GM23338 (cell line): ENCODE measurements at regions not wholly inside any gene's neighbourhood (a gene's known extent, or its start where the extent isn't known, plus 50 kb on each side); places are given as distances from the start of the nearest gene placed in this dataset.

Experiments used
- ATAC-seq: fragments of 200-7000 bp; cut with Tn5 transposase; 3 replicates; pipeline ENCODE4 v1.9.1; 2020
- DNase-seq: peaks from one replicate; pipeline ENCODE4 v3.0.0-alpha.2; 2015; ENCODE audit warnings: low spot score
- H2AFZ ChIP-seq: fragments of 200-600 bp; sonication (generic); 2 replicates; pipeline ENCODE4 v1.8.0; 2016; ENCODE audit warnings: antibody characterized with exemption, mild to moderate bottlenecking, moderate library complexity
- H3F3A ChIP-seq: fragments of 200-600 bp; sonication (generic); replicated peaks from 2 replicates; pipeline ENCODE4 v1.8.0; 2017; ENCODE audit warnings: antibody characterized with exemption, mixed run types, low read depth
- H3K27ac ChIP-seq: fragments of 200-600 bp; sonication (generic); 2 replicates; pipeline ENCODE4 v1.6.1; 2016; ENCODE audit warnings: low read depth
- H3K27me3 ChIP-seq: fragments of 200-600 bp; sonication (generic); 2 replicates; pipeline ENCODE4 v1.8.0; 2016; ENCODE audit warnings: mild to moderate bottlenecking, mixed run types, moderate library complexity; ENCODE audit not compliant: insufficient read depth
- H3K36me3 ChIP-seq: fragments of 200-600 bp; sonication (generic); 2 replicates; pipeline ENCODE4 v1.8.0; 2016; ENCODE audit warnings: mild to moderate bottlenecking; ENCODE audit not compliant: insufficient read depth
- H3K4me1 ChIP-seq: fragments of 200-600 bp; sonication (generic); 2 replicates; pipeline ENCODE4 v1.8.0; 2016; ENCODE audit warnings: mild to moderate bottlenecking, moderate library complexity; ENCODE audit not compliant: insufficient read depth
- H3K4me2 ChIP-seq: fragments of 200-600 bp; sonication (generic); 2 replicates; pipeline ENCODE4 v1.7.1; 2017; ENCODE audit warnings: mixed run types
- H3K4me3 ChIP-seq: fragments of 200-600 bp; sonication (generic); 2 replicates; pipeline ENCODE4 v1.6.1; 2016; ENCODE audit warnings: mixed run types
- H3K79me2 ChIP-seq: fragments of 200-600 bp; sonication (generic); replicated peaks from 2 replicates; pipeline ENCODE4 v1.8.0; 2017; ENCODE audit warnings: mild to moderate bottlenecking; ENCODE audit not compliant: insufficient read depth
- H3K9me2 ChIP-seq: fragments of 200-600 bp; sonication (generic); 2 replicates; pipeline ENCODE4 v1.8.0; 2017; ENCODE audit not compliant: insufficient read depth
- H4K20me1 ChIP-seq: fragments of 200-600 bp; sonication (generic); replicated peaks from 2 replicates; pipeline ENCODE4 v1.8.0; 2017; ENCODE audit warnings: mild to moderate bottlenecking; ENCODE audit not compliant: insufficient read depth
- H3K27ac Mint-ChIP-seq: 2 replicates; pipeline ENCODE4 v1.8.0; 2020; ENCODE audit warnings: inconsistent platforms, mild to moderate bottlenecking, moderate library complexity, mixed read lengths
- H3K27me3 Mint-ChIP-seq: 3 replicates; pipeline ENCODE4 v1.8.0; 2022; ENCODE audit warnings: low read depth, mild to moderate bottlenecking, moderate library complexity, mixed read lengths, inconsistent platforms; ENCODE audit not compliant: insufficient read depth, poor library complexity
- H3K36me3 Mint-ChIP-seq: 3 replicates; pipeline ENCODE4 v1.8.0; 2021; ENCODE audit warnings: low read depth, mild to moderate bottlenecking, inconsistent platforms, moderate library complexity, mixed read lengths
- H3K4me1 Mint-ChIP-seq: 3 replicates; pipeline ENCODE4 v1.8.0; 2020; ENCODE audit warnings: mild to moderate bottlenecking, inconsistent platforms, mixed read lengths
- H3K4me3 Mint-ChIP-seq: 3 replicates; pipeline ENCODE4 v1.8.0; 2021; ENCODE audit warnings: moderate library complexity, mild to moderate bottlenecking, inconsistent platforms, mixed read lengths
- H3K9me3 Mint-ChIP-seq: 3 replicates; pipeline ENCODE4 v1.8.0; 2020; ENCODE audit warnings: moderate library complexity, mild to moderate bottlenecking, inconsistent platforms, mixed read lengths
- CTCF ChIP-seq, 2 experiments: fragments of 200-600 bp in 1 of 2; sonication (generic) in 1 of 2; conservative IDR thresholded peaks; 2 replicates each; pipeline versions ENCODE4 v1.5.1 to v1.6.1; 2016 to 2017; ENCODE audit warnings: antibody characterized with exemption in 2 of 2, low read depth in 2 of 2, mild to moderate bottlenecking in 2 of 2, moderate library complexity in 1 of 2
- ETS1 ChIP-seq: IDR thresholded peaks from 2 replicates; pipeline ENCODE4 v1.6.1; 2016; ENCODE audit warnings: antibody characterized with exemption
- EZH2 ChIP-seq: fragments of 200-600 bp; sonication (generic); IDR thresholded peaks from one replicate; pipeline ENCODE4 v1.8.0; 2017; ENCODE audit warnings: antibody characterized with exemption, mild to moderate bottlenecking, low read depth; ENCODE audit not compliant: unreplicated experiment
- EZH2phosphoT487 ChIP-seq: fragments of 200-600 bp; sonication (generic); IDR thresholded peaks from one replicate; pipeline ENCODE4 v1.8.1; 2018; ENCODE audit warnings: antibody characterized with exemption; ENCODE audit not compliant: unreplicated experiment
- JUNB ChIP-seq: IDR thresholded peaks from one replicate; pipeline ENCODE4 v1.6.1; 2016; ENCODE audit warnings: antibody characterized with exemption; ENCODE audit not compliant: unreplicated experiment
- NANOG ChIP-seq: IDR thresholded peaks from 2 replicates; pipeline ENCODE4 v1.6.1; 2016; ENCODE audit warnings: antibody characterized with exemption, borderline replicate concordance
- POLR2AphosphoS5 ChIP-seq: IDR thresholded peaks from 2 replicates; pipeline ENCODE4 v1.6.1; 2016; ENCODE audit warnings: antibody characterized with exemption, low read depth
- REST ChIP-seq: IDR thresholded peaks from one replicate; pipeline ENCODE4 v1.6.1; 2018; ENCODE audit warnings: antibody characterized with exemption; ENCODE audit not compliant: unreplicated experiment
- STAT1 ChIP-seq: IDR thresholded peaks from one replicate; pipeline ENCODE4 v1.6.1; 2016; ENCODE audit warnings: antibody characterized with exemption; ENCODE audit not compliant: unreplicated experiment
- ZNF114 ChIP-seq: fragments of 250-450 bp; sonication (Bioruptor Pico); IDR thresholded peaks from 2 replicates; pipeline ENCODE4 v1.5.0; 2020; ENCODE audit warnings: mild to moderate bottlenecking, moderate library complexity
- ZNF331 ChIP-seq: fragments of 250-450 bp; sonication (Bioruptor Pico); IDR thresholded peaks from 2 replicates; pipeline ENCODE4 v1.5.0; 2020; ENCODE audit warnings: low read depth, mild to moderate bottlenecking, moderate library complexity
- ZNF462 ChIP-seq: fragments of 250-450 bp; sonication (Bioruptor Pico); IDR thresholded peaks from 2 replicates; pipeline ENCODE4 v1.5.0; 2020; ENCODE audit warnings: mild to moderate bottlenecking, moderate library complexity

GRCh38 chr16:51085271-51085670, 65.8 kb downstream of the SALL1 start:
- H3F3A ChIP-seq: no peaks in the 10 kb centered on the region
- no peak for TF ChIP-seq CTCF (conservative IDR thresholded peaks at IDR 0.05; ENCODE audit: low read depth in 2 of 2)
- no peak for TF ChIP-seq ZNF331 (CRISPR knock-in tag)
- TF ChIP-seq EZH2: no peak
- TF ChIP-seq ETS1: no peak
- no peak for TF ChIP-seq EZH2phosphoT487
- no peak for TF ChIP-seq NANOG
- TF ChIP-seq JUNB: no peak
- no peak for TF ChIP-seq REST
- TF ChIP-seq ZNF462: no peak
- no peak for TF ChIP-seq ZNF114
- no peak for TF ChIP-seq POLR2AphosphoS5
- TF ChIP-seq STAT1: no peak
- no peaks in the 10 kb centered on the region for H3K9me3 Mint-ChIP-seq
- H4K20me1 ChIP-seq: no peaks in the 10 kb centered on the region
- no peak for ATAC-seq
- no peak overlapping the region for H3K4me3 ChIP-seq
- H3K9me2 ChIP-seq: no peaks in the 10 kb centered on the region
- H3K4me2 ChIP-seq: no peak overlapping the region
- peaks cover 10% of the 10 kb centered on the region; the same call in 2 of the 3 replicates for H3K4me1 Mint-ChIP-seq
- no peak for DNase-seq
- H3K4me1 ChIP-seq: no peaks in the 10 kb centered on the region; the same call in 1 of the 2 replicates
- no peaks in the 10 kb centered on the region for H3K79me2 ChIP-seq
- H3K27ac Mint-ChIP-seq: no peak overlapping the region
- H3K27me3 Mint-ChIP-seq: peaks cover 7% of the 10 kb centered on the region
- no peaks in the 10 kb centered on the region for H3K36me3 ChIP-seq
- H3K4me3 Mint-ChIP-seq: no peak overlapping the region
- H3K36me3 Mint-ChIP-seq: no peaks in the 10 kb centered on the region
- H3K27ac ChIP-seq: no peak overlapping the region
- H3K27me3 ChIP-seq: 0 out of 2 replicates have a peak, but pooled peaks cover 3% of the 10 kb centered on the region
- H2AFZ ChIP-seq: no peak overlapping the region
